Body of pancreas (tissue), 4 donors: ENCODE measurements at regions not wholly inside any gene's neighbourhood (a gene's known extent, or its start where the extent isn't known, plus 50 kb on each side); places are given as distances from the start of the nearest gene placed in this dataset.
A peak's percentile ranks its signal among the peaks of the same experiment; 100 is the strongest.

Experiments used
- ATAC-seq: fragments of 150-250 bp; one replicate; pipeline ENCODE4 v1.9.1; 2016
- DNase-seq, 4 donors: peaks; one replicate each; pipeline ENCODE4 v3.0.0-alpha.2; 2019
- H3K27ac ChIP-seq, 4 donors: fragments of 200-600 bp; sonication (generic); 1 replicate in 3 of 4; 2 replicates in 1 of 4; pipeline versions ENCODE4 v1.5.1 to v1.6.1; 2016 to 2019; ENCODE audit warnings: mild to moderate bottlenecking in 1 of 4, mixed read lengths in 1 of 4, moderate library complexity in 1 of 4
- H3K27me3 ChIP-seq, 2 donors: fragments of 200-600 bp; sonication (generic); one replicate each; pipeline ENCODE4 v1.6.0; 2016; ENCODE audit warnings: mild to moderate bottlenecking in 1 of 2
- H3K36me3 ChIP-seq, 2 donors: fragments of 200-600 bp; sonication (generic); replicated peaks in 1 of 2; 2 replicates each; pipeline ENCODE4 v1.5.1; 2016; ENCODE audit warnings: low read depth in 2 of 2; ENCODE audit not compliant: insufficient read depth in 1 of 2
- H3K4me1 ChIP-seq: fragments of 200-600 bp; sonication (generic); one replicate; pipeline ENCODE4 v1.6.0; 2016
- H3K4me3 ChIP-seq, 2 donors: fragments of 200-600 bp; sonication (generic); 1 replicate in 1 of 2; 2 replicates in 1 of 2; pipeline ENCODE4 v1.5.1; 2016 to 2019
- H3K9me3 ChIP-seq, 3 donors: fragments of 200-600 bp; sonication (generic); 1 replicate in 2 of 3; 2 replicates in 1 of 3; pipeline ENCODE4 v1.5.1; 2016
- POLR2A ChIP-seq, 3 donors: fragments of 450-650 bp; IDR thresholded peaks; one replicate each; pipeline ENCODE4 v1.6.1; 2016; ENCODE audit warnings: antibody characterized with exemption in 3 of 3, mild to moderate bottlenecking in 2 of 3
- WGBS, 2 donors: methylation state at CpG; one replicate each; pipeline ENCODE4 v1.1.5; 2017; 5-methylcytosine and 5-hydroxymethylcytosine counted together
- intact Hi-C: fragments of 100-400 bp; cut with DNase I; formaldehyde crosslinking; loops from one replicate; pipeline ENCODE4 v1.15.1; 2023
- TF ChIP-seq, protein P1 (sequence below), 7 experiments: fragments of 450-650 bp in 4 of 7; fragments of 200-600 bp in 3 of 7; sonication (generic) in 3 of 7; IDR thresholded peaks; one replicate each; pipeline ENCODE4 v1.5.1; 2016 to 2019; ENCODE audit warnings: antibody characterized with exemption in 7 of 7

DNA sequence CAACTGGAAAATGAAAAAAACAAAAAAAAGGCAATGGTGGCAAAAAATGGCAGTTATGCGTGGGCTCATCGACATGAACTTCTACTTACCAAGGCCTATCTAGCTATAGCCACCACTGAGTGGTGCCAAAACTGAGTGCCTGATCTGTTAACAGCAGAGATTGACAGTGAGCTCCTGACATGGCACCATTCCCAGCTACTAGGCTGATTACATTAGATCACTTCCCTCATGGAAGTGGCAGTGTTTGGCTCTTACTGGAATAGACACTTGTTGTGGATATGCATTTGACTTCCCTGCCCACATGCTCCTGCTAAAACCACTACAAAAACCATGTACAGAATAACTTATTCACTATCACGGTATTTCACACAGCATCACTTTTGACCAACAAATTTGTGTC lies 216.1 kb upstream of the SGK1 start:
- Histone ChIP-seq H3K27me3 (no peaks in the 10 kb centered on the region), H3K36me3 (no peaks in the 10 kb centered on the region), H3K4me1 (peaks cover 28% of the 10 kb centered on the region), H3K27ac (no peak overlapping the region), H3K4me3 (no peak overlapping the region), H3K9me3 (no peaks in the 10 kb centered on the region)
- 72 to 76% methylated on average over 3 of the region's 3 CpGs for WGBS, 2 donors
- DNase-seq (peak; percentile 32 to 58 (median 40)), ATAC-seq (peak; percentile 50)
- intact Hi-C loops, result no loop called here
- no peak for TF ChIP-seq POLR2A (IDR thresholded peaks at IDR 0.05)
- TF ChIP-seq, protein P1, sequence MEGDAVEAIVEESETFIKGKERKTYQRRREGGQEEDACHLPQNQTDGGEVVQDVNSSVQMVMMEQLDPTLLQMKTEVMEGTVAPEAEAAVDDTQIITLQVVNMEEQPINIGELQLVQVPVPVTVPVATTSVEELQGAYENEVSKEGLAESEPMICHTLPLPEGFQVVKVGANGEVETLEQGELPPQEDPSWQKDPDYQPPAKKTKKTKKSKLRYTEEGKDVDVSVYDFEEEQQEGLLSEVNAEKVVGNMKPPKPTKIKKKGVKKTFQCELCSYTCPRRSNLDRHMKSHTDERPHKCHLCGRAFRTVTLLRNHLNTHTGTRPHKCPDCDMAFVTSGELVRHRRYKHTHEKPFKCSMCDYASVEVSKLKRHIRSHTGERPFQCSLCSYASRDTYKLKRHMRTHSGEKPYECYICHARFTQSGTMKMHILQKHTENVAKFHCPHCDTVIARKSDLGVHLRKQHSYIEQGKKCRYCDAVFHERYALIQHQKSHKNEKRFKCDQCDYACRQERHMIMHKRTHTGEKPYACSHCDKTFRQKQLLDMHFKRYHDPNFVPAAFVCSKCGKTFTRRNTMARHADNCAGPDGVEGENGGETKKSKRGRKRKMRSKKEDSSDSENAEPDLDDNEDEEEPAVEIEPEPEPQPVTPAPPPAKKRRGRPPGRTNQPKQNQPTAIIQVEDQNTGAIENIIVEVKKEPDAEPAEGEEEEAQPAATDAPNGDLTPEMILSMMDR (IDR thresholded peaks at IDR 0.05), result no peak

DNA sequence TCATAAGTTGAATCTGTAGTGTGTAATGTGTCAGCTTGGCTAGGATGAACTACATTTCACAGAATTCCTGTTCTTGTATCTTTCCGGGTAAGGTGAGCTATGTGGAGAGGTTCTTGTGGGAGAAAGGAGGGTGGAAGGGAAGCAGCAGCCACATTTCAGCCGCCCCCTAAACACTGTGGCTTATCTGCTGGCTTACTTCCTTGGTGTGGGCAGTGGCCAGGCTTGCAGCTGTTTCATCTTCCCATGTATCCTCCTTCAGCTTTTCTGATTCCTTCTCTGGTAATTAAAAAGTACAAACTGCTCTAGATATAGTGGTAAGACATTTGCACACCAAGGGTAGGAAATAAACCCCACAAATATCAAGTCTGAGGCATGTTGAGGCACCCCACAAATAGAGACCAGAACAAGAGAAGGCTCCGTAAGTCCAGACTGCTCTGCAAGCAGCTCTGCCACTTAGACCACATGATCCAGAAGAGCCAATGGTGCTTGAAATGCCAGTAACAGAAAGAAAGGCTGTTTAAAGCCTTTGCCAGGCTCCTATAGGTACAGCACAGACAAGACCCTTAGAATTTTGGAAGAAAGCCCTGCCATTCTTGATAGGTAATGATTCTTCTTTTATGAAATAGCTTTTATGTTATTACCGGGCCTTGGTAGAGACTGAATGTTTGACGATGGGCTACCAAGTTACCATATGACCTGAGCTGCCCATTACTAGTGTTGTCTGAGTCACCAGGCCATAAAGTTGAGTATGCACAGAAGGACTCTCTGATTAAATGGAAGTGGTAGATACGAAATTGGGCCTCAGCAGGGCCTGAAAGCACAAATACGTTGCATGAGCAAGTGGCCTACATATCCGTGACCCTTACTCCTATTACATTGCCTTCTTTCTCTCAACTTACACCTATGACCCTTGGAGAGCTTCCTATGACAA lies 215.0 kb upstream of the SGK1 start:
- Histone ChIP-seq H3K4me3 (no peak overlapping the region), H3K27me3 (no peaks in the 10 kb centered on the region), H3K4me1 (peaks cover 28% of the 10 kb centered on the region), H3K27ac (peak overlapping the region; percentile 7 to 69 (median 30)), H3K36me3 (no peaks in the 10 kb centered on the region), H3K9me3 (no peaks in the 10 kb centered on the region)
- peak; percentile 77 for ATAC-seq
- WGBS, 2 donors, result 75% methylated on average over 8 of the region's 8 CpGs
- TF ChIP-seq, protein P1 (IDR thresholded peaks at IDR 0.05), result no peak
- TF ChIP-seq POLR2A (IDR thresholded peaks at IDR 0.05), result no peak
- intact Hi-C loops, result no loop called here
- DNase-seq, result peak; percentile 36 to 72 (median 49)

DNA sequence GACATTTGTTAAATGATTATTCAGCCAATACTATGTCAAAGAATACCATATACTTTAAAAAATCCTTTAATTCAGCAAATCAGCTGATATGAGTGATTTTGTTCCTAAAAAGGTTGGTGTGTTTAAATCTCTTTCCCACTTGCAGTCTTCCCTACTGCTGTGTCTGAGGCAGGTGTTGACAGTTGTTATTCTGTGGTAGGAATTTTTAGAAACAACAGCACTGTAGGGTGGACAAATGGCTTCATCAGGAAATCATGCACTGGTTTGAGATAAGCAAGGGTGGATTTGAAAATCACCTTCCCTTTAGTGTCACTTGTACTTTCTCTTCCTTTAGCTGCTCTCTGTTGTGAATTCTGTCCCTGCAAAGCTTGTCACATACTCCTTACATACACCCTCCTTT lies 213.7 kb upstream of the SGK1 start:
- Histone ChIP-seq H3K36me3 (no peaks in the 10 kb centered on the region), H3K27ac (no peak overlapping the region), H3K27me3 (no peaks in the 10 kb centered on the region), H3K4me1 (peaks cover 28% of the 10 kb centered on the region), H3K9me3 (no peaks in the 10 kb centered on the region), H3K4me3 (no peak overlapping the region)
- no peak for TF ChIP-seq POLR2A (IDR thresholded peaks at IDR 0.05)
- TF ChIP-seq, protein P1 (IDR thresholded peaks at IDR 0.05), result no peak
- no peak for DNase-seq
- intact Hi-C loops, result no loop called here
- ATAC-seq, result no peak

DNA sequence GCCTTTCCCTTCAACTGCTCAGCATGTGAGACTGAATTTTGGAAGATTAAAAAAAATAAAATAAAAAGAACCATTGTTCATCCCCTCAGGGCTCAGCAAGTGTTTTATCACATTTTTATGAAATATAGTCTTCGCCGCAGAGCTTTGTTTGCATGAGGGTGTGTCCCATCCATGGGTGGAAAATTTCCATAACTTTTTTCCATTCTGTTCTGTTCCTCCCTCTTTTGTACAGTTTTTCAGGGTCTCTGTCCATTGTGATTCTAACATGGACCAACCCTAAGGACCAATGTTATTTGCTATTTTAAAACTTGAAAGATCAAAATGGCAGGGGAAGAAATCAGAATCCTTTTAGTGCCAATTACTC lies 213.3 kb upstream of the SGK1 start:
- TF ChIP-seq, protein P1 (IDR thresholded peaks at IDR 0.05), result no peak
- TF ChIP-seq POLR2A (IDR thresholded peaks at IDR 0.05), result no peak
- DNase-seq (no peak), ATAC-seq (no peak)
- Histone ChIP-seq H3K27me3 (no peaks in the 10 kb centered on the region), H3K4me1 (peaks cover 28% of the 10 kb centered on the region), H3K36me3 (no peaks in the 10 kb centered on the region), H3K4me3 (no peak overlapping the region), H3K9me3 (no peaks in the 10 kb centered on the region), H3K27ac (no peak overlapping the region)
- WGBS, 2 donors, result 71 to 75% methylated on average over 2 of the region's 2 CpGs
- intact Hi-C loops, result no loop called here

DNA sequence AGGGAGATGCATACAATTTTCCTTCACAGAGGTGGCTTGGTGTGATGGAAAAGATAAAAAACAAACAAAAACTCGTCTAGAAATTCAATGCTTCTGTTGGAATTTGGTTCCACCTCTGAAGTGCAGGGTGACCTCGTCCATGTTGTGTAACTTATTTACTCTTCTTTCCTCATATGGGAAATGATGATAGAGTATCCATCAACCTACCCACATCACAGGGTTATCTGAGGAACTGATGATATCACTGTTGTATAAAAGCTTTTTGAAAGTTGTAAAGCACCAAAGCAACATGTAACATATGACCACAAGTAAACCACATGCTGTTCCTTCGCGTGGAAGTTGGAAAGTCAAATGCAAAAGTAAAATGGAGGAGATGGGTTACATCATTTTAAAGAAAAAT lies 212.0 kb upstream of the SGK1 start:
- Histone ChIP-seq H3K36me3 (no peaks in the 10 kb centered on the region), H3K27me3 (no peaks in the 10 kb centered on the region), H3K9me3 (no peaks in the 10 kb centered on the region), H3K4me3 (no peak overlapping the region), H3K4me1 (peaks cover 28% of the 10 kb centered on the region), H3K27ac (no peak overlapping the region)
- DNase-seq (no peak), ATAC-seq (peak; percentile 31)
- WGBS, 2 donors, result 41 to 49% methylated on average over 4 of the region's 4 CpGs
- TF ChIP-seq, protein P1 (IDR thresholded peaks at IDR 0.05), result no peak
- TF ChIP-seq POLR2A (IDR thresholded peaks at IDR 0.05), result no peak
- intact Hi-C loops, result no loop called here
